ENCODE measurements at regions not wholly inside any gene's neighbourhood (a gene's known extent, or its start where the extent isn't known, plus 50 kb on each side); places are given as distances from the start of the nearest gene placed in this dataset.

DNA sequence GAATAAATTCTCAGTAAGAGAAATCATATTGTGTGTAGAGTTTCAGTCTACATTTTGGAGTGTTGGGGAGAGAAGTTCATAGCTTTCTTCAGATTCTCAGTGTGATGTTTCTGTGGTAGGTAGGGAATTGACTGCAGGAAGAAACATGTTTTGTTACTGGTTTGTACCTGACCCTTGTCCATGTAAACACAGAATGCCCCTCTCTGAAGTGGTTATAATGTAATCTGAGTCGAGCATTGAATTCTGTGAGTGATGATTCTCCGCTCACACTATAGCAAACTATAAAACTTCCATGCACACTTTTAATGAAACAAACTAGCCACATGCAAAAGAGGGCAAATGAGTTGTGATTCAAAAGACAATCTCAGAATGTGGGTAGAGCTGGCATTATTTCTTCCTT, 433.2 kb downstream of the USP25 start:
- no peak for DNase-seq (ENCODE audit: low read depth)
- no peak for TF ChIP-seq CTCF (conservative IDR thresholded peaks at IDR 0.05; ENCODE audit: control insufficient read depth, insufficient read depth, low read depth, low read length)
- H3K4me3 ChIP-seq (ENCODE audit: control insufficient read depth, low read depth, low read length): no peak overlapping the region

GRCh38 chr21:16169102-16169511, 439.3 kb downstream of the USP25 start:
- no peak for TF ChIP-seq CTCF (conservative IDR thresholded peaks at IDR 0.05; ENCODE audit: control insufficient read depth, insufficient read depth, low read depth, low read length)
- peak; percentile 77 for DNase-seq (ENCODE audit: low read depth)
- H3K4me3 ChIP-seq (ENCODE audit: control insufficient read depth, low read depth, low read length): no peak overlapping the region

DNA sequence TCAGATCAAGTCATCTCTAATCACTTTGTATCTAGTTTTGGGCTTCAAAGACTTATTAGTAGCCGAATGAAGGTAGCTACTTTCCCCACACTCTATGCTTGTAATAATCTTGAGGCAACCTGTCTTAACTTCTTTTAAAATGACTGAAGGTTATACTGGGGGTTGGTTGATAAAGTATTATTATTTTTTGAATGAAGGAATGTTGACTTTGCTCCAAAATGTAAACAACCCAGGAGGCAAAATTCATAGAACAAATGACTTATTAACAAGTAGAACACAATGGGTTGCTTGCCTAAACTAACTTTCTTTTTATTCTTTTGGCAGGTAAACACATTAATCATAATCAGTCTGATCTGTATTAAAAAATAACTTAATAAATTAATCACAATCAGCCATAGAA, 440.0 kb downstream of the USP25 start:
- no peak for TF ChIP-seq CTCF (conservative IDR thresholded peaks at IDR 0.05; ENCODE audit: control insufficient read depth, insufficient read depth, low read depth, low read length)
- no peak overlapping the region for H3K4me3 ChIP-seq (ENCODE audit: control insufficient read depth, low read depth, low read length)
- DNase-seq (ENCODE audit: low read depth): no peak

DNA sequence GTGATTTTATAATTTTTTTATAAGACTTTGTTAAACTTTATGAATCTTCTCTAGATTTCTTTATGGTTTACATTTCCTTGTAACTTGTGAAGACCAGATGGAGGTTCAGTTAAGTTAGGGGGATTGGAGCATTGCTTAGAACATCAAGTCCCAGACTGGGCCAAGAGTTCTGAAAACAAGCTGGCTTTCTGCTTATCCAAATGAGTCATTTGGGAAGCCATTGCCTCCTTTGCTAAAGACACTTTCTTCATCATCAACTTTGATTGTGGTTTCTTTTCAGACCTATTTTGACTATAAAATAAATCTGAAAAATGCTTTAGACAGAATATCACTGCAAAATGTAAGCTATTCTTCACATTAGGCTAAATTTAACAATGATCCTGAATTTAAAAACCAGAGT, 446.8 kb downstream of the USP25 start:
- no peak for TF ChIP-seq CTCF (conservative IDR thresholded peaks at IDR 0.05; ENCODE audit: control insufficient read depth, insufficient read depth, low read depth, low read length)
- no peak overlapping the region for H3K4me3 ChIP-seq (ENCODE audit: control insufficient read depth, low read depth, low read length)
- DNase-seq (ENCODE audit: low read depth): peak; percentile 60

DNA sequence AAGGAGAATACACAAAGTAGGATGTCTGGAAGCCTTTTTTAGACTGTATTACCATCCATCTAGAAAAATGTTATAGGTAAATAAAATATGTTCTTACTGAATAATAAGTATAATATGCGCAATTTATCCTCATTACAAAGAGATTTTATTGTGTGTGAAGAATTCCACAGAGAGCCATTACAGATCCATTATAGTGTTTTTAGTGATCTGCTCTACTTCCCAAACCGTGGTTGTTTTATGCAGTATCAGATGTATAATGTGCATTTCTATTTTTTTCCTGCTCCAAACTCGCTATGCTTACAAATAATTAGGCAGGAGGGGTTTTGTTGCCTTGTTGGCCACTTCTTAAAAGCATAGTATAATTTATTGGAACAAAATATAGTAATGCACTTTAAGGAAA, 447.8 kb downstream of the USP25 start:
- TF ChIP-seq CTCF (conservative IDR thresholded peaks at IDR 0.05; ENCODE audit: control insufficient read depth, insufficient read depth, low read depth, low read length): no peak
- no peak for DNase-seq (ENCODE audit: low read depth)
- H3K4me3 ChIP-seq (ENCODE audit: control insufficient read depth, low read depth, low read length): no peak overlapping the region

DNA sequence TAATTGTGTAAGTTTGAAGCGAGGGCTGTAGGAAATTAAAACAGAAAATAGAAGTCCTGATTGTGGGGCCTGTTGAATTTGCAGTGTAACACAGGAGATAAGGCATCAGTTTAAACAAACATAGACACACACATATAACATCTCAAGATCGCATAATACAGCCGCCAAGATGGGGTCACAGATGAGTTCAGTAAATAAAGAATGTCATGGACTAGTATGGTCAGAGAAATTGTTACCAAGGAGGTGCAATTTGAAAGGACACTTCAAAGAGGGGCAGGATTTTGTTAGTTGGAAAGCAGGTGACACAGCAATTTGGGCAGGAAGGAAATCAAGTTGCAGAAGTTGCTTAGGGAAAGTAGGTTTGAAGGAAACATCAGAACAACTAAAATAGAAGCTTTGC, 450.0 kb downstream of the USP25 start:
- no peak for DNase-seq (ENCODE audit: low read depth)
- TF ChIP-seq CTCF (conservative IDR thresholded peaks at IDR 0.05; ENCODE audit: control insufficient read depth, insufficient read depth, low read depth, low read length): no peak
- H3K4me3 ChIP-seq (ENCODE audit: control insufficient read depth, low read depth, low read length): no peak overlapping the region

DNA sequence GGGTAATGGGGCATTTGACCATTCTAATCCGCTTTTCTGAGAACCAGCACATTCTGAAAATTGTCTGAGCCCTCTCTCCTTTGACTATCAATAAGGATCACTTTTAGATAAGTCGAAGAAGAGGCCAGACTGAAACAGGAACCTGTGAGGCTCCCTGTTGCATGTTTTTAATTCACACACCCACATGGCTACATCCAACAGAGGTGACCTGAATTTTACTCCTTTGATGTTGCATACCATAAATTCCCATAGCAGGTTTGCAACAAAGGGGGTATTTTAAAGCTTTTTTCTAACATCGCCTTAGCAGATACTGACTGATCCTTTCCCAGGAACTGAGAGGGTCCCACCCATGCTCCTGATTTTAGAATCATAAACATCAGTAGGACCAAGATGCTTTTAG, 450.8 kb downstream of the USP25 start:
- no peak for DNase-seq (ENCODE audit: low read depth)
- H3K4me3 ChIP-seq (ENCODE audit: control insufficient read depth, low read depth, low read length): no peak overlapping the region
- no peak for TF ChIP-seq CTCF (conservative IDR thresholded peaks at IDR 0.05; ENCODE audit: control insufficient read depth, insufficient read depth, low read depth, low read length)

All from fibroblast of mammary gland (primary cell).